GM23338 (cell line): ENCODE measurements at regions not wholly inside any gene's neighbourhood (a gene's known extent, or its start where the extent isn't known, plus 50 kb on each side); places are given as distances from the start of the nearest gene placed in this dataset.

ENCODE experiments used
- CREB1 ChIP-seq: fragments of 250-450 bp; sonication (Bioruptor Pico); IDR thresholded peaks from 2 replicates; pipeline ENCODE4 v1.5.0; 2020; ENCODE audit warnings: low read depth, mild to moderate bottlenecking, moderate library complexity
- EZH2 ChIP-seq: fragments of 200-600 bp; sonication (generic); IDR thresholded peaks from one replicate; pipeline ENCODE4 v1.8.0; 2017; ENCODE audit warnings: antibody characterized with exemption, mild to moderate bottlenecking, low read depth; ENCODE audit not compliant: unreplicated experiment
- EZH2phosphoT487 ChIP-seq: fragments of 200-600 bp; sonication (generic); IDR thresholded peaks from one replicate; pipeline ENCODE4 v1.8.1; 2018; ENCODE audit warnings: antibody characterized with exemption; ENCODE audit not compliant: unreplicated experiment
- JUNB ChIP-seq: IDR thresholded peaks from one replicate; pipeline ENCODE4 v1.6.1; 2016; ENCODE audit warnings: antibody characterized with exemption; ENCODE audit not compliant: unreplicated experiment
- NANOG ChIP-seq: IDR thresholded peaks from 2 replicates; pipeline ENCODE4 v1.6.1; 2016; ENCODE audit warnings: antibody characterized with exemption, borderline replicate concordance
- POLR2AphosphoS5 ChIP-seq: IDR thresholded peaks from 2 replicates; pipeline ENCODE4 v1.6.1; 2016; ENCODE audit warnings: antibody characterized with exemption, low read depth
- ZNF331 ChIP-seq: fragments of 250-450 bp; sonication (Bioruptor Pico); IDR thresholded peaks from 2 replicates; pipeline ENCODE4 v1.5.0; 2020; ENCODE audit warnings: low read depth, mild to moderate bottlenecking, moderate library complexity
- TF ChIP-seq, protein P1 (sequence below): fragments of 250-450 bp; sonication (Bioruptor Pico); IDR thresholded peaks from 2 replicates; pipeline ENCODE4 v1.5.0; 2020; ENCODE audit warnings: mild to moderate bottlenecking, moderate library complexity
- TF ChIP-seq, protein P2 (sequence below): IDR thresholded peaks from 2 replicates; pipeline ENCODE4 v1.6.1; 2016; ENCODE audit warnings: antibody characterized with exemption
- TF ChIP-seq, protein P3 (sequence below), 2 experiments: fragments of 200-600 bp in 1 of 2; sonication (generic) in 1 of 2; conservative IDR thresholded peaks; 2 replicates each; pipeline versions ENCODE4 v1.5.1 to v1.6.1; 2016 to 2017; ENCODE audit warnings: antibody characterized with exemption in 2 of 2, low read depth in 2 of 2, mild to moderate bottlenecking in 2 of 2, moderate library complexity in 1 of 2

- TF ChIP-seq, protein P1, sequence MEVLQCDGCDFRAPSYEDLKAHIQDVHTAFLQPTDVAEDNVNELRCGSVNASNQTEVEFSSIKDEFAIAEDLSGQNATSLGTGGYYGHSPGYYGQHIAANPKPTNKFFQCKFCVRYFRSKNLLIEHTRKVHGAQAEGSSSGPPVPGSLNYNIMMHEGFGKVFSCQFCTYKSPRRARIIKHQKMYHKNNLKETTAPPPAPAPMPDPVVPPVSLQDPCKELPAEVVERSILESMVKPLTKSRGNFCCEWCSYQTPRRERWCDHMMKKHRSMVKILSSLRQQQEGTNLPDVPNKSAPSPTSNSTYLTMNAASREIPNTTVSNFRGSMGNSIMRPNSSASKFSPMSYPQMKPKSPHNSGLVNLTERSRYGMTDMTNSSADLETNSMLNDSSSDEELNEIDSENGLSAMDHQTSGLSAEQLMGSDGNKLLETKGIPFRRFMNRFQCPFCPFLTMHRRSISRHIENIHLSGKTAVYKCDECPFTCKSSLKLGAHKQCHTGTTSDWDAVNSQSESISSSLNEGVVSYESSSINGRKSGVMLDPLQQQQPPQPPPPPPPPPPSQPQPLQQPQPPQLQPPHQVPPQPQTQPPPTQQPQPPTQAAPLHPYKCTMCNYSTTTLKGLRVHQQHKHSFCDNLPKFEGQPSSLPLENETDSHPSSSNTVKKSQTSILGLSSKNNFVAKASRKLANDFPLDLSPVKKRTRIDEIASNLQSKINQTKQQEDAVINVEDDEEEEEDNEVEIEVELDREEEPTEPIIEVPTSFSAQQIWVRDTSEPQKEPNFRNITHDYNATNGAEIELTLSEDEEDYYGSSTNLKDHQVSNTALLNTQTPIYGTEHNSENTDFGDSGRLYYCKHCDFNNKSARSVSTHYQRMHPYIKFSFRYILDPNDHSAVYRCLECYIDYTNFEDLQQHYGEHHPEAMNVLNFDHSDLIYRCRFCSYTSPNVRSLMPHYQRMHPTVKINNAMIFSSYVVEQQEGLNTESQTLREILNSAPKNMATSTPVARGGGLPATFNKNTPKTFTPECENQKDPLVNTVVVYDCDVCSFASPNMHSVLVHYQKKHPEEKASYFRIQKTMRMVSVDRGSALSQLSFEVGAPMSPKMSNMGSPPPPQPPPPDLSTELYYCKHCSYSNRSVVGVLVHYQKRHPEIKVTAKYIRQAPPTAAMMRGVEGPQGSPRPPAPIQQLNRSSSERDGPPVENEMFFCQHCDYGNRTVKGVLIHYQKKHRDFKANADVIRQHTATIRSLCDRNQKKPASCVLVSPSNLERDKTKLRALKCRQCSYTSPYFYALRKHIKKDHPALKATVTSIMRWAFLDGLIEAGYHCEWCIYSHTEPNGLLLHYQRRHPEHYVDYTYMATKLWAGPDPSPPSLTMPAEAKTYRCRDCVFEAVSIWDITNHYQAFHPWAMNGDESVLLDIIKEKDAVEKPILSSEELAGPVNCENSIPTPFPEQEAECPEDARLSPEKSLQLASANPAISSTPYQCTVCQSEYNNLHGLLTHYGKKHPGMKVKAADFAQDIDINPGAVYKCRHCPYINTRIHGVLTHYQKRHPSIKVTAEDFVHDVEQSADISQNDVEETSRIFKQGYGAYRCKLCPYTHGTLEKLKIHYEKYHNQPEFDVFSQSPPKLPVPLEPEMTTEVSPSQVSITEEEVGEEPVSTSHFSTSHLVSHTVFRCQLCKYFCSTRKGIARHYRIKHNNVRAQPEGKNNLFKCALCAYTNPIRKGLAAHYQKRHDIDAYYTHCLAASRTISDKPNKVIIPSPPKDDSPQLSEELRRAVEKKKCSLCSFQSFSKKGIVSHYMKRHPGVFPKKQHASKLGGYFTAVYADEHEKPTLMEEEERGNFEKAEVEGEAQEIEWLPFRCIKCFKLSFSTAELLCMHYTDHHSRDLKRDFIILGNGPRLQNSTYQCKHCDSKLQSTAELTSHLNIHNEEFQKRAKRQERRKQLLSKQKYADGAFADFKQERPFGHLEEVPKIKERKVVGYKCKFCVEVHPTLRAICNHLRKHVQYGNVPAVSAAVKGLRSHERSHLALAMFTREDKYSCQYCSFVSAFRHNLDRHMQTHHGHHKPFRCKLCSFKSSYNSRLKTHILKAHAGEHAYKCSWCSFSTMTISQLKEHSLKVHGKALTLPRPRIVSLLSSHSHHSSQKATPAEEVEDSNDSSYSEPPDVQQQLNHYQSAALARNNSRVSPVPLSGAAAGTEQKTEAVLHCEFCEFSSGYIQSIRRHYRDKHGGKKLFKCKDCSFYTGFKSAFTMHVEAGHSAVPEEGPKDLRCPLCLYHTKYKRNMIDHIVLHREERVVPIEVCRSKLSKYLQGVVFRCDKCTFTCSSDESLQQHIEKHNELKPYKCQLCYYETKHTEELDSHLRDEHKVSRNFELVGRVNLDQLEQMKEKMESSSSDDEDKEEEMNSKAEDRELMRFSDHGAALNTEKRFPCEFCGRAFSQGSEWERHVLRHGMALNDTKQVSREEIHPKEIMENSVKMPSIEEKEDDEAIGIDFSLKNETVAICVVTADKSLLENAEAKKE (CRISPR knock-in tag): no peak
- TF ChIP-seq CREB1 (CRISPR knock-in tag) (no peak), ZNF331 (CRISPR knock-in tag) (no peak), EZH2 (no peak), NANOG (no peak), POLR2AphosphoS5 (no peak), JUNB (no peak), EZH2phosphoT487 (no peak)
- TF ChIP-seq, protein P2, sequence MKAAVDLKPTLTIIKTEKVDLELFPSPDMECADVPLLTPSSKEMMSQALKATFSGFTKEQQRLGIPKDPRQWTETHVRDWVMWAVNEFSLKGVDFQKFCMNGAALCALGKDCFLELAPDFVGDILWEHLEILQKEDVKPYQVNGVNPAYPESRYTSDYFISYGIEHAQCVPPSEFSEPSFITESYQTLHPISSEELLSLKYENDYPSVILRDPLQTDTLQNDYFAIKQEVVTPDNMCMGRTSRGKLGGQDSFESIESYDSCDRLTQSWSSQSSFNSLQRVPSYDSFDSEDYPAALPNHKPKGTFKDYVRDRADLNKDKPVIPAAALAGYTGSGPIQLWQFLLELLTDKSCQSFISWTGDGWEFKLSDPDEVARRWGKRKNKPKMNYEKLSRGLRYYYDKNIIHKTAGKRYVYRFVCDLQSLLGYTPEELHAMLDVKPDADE: no peak
- TF ChIP-seq, protein P3, sequence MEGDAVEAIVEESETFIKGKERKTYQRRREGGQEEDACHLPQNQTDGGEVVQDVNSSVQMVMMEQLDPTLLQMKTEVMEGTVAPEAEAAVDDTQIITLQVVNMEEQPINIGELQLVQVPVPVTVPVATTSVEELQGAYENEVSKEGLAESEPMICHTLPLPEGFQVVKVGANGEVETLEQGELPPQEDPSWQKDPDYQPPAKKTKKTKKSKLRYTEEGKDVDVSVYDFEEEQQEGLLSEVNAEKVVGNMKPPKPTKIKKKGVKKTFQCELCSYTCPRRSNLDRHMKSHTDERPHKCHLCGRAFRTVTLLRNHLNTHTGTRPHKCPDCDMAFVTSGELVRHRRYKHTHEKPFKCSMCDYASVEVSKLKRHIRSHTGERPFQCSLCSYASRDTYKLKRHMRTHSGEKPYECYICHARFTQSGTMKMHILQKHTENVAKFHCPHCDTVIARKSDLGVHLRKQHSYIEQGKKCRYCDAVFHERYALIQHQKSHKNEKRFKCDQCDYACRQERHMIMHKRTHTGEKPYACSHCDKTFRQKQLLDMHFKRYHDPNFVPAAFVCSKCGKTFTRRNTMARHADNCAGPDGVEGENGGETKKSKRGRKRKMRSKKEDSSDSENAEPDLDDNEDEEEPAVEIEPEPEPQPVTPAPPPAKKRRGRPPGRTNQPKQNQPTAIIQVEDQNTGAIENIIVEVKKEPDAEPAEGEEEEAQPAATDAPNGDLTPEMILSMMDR (conservative IDR thresholded peaks at IDR 0.05; ENCODE audit: low read depth in 2 of 2): no peak
Measured at GRCh38 chrX:155779831-155780230, 101.3 kb upstream of the VAMP7 start (continued).
